ENCODE measurements at regions not wholly inside any gene's neighbourhood (a gene's known extent, or its start where the extent isn't known, plus 50 kb on each side); places are given as distances from the start of the nearest gene placed in this dataset.

GRCh38 chr22:49261616-49262015 is 566.1 kb downstream of the BRD1 start:
- TF ChIP-seq POLR2A (IDR thresholded peaks at IDR 0.05; ENCODE audit: low read depth, low read length) (no peak), CTCF (conservative IDR thresholded peaks at IDR 0.05; ENCODE audit: low read depth, low read length) (no peak), SMC3 (IDR thresholded peaks at IDR 0.05; ENCODE audit: low read depth, low read length) (no peak), CEBPB (IDR thresholded peaks at IDR 0.05; ENCODE audit: low read depth, low read length) (no peak)

Measured in IMR-90 (cell line).